AG10803 (cell line): ENCODE measurements at regions not wholly inside any gene's neighbourhood (a gene's known extent, or its start where the extent isn't known, plus 50 kb on each side); places are given as distances from the start of the nearest gene placed in this dataset.
"Not testable (repeated sequence)": the region's sequence is repeated elsewhere in the genome, so short reads cannot be mapped to it uniquely, and the experiment has no call there.

Experiments
- DNase-seq: peaks from one replicate; pipeline ENCODE4 v3.0.0; 2010; ENCODE audit warnings: low read depth
- H3K4me3 ChIP-seq: 2 replicates; pipeline ENCODE4 v1.5.1; 2011; ENCODE audit warnings: mild to moderate bottlenecking, low read length, control low read depth
- CTCF ChIP-seq: conservative IDR thresholded peaks from 2 replicates; pipeline ENCODE4 v1.5.1; 2011; ENCODE audit warnings: mild to moderate bottlenecking, low read length, control low read depth, inconsistent platforms

GRCh38 chr18:38648179-38648578 is 1082.6 kb upstream of the CELF4 start:
- no peak for TF ChIP-seq CTCF
- H3K4me3 ChIP-seq: no peak overlapping the region
- DNase-seq: no peak

- no peak for TF ChIP-seq CTCF
- DNase-seq: no peak
- H3K4me3 ChIP-seq: no peak overlapping the region
These were observed 1080.7 kb upstream of the CELF4 start for GRCh38 chr18:38646296-38646695.

- no peak for TF ChIP-seq CTCF
- DNase-seq: no peak
- H3K4me3 ChIP-seq: no peak overlapping the region
These were observed 1079.5 kb upstream of the CELF4 start for GRCh38 chr18:38644875-38645641.

- no peak for TF ChIP-seq CTCF
- no peak overlapping the region for H3K4me3 ChIP-seq
- no peak for DNase-seq
These were observed 1077.1 kb upstream of the CELF4 start for GRCh38 chr18:38642711-38643110.

- not testable (repeated sequence) for H3K4me3 ChIP-seq, DNase-seq
These were observed 1074.1 kb upstream of the CELF4 start for GRCh38 chr18:38639700-38640099.

- H3K4me3 ChIP-seq: no peak overlapping the region
- TF ChIP-seq CTCF: no peak
- DNase-seq: no peak
These were observed 1070.3 kb upstream of the CELF4 start for GRCh38 chr18:38635709-38636430.

GRCh38 chr18:38634117-38634516 is 1068.5 kb upstream of the CELF4 start:
- H3K4me3 ChIP-seq: no peak overlapping the region
- no peak for TF ChIP-seq CTCF
- DNase-seq: no peak
